ENCODE measurements at regions not wholly inside any gene's neighbourhood (a gene's known extent, or its start where the extent isn't known, plus 50 kb on each side); places are given as distances from the start of the nearest gene placed in this dataset.

DNA sequence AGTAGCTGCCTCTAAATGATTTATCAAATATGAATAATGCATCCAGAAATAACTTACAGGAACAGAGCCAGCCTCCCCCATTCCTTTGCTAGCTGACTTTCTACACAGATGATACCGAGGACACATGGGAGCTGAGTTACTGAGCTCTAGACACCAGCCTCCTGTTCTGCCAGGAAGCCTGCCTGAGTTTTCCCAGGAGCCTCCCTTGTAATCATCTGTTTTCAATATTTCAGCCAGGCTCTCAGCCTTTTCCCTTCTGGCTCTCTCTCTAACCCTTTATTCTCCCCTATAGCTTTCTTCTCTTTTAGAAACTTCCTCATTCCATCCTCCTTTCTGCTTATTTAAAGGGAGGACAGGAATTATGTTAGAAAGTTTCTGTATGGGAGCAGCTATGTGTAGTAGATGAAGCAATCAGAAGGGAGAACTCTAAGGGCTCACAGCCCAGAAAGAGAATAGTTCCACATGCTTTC is 911.6 kb downstream of the TDRD15 start:
- ChIA-PET CTCF (no interaction called here), POLR2A (no interaction called here)
- H3K27ac ChIP-seq (ENCODE audit: low read length): no peak overlapping the region
- H3K27me3 ChIP-seq (ENCODE audit: control insufficient read depth, insufficient read depth, low read length): no peaks in the 10 kb centered on the region
- no TSS peak for BruUV-seq (replicated peaks)
- H3K4me1 ChIP-seq (ENCODE audit: control insufficient read depth, insufficient read depth, low read length): no peaks in the 10 kb centered on the region
- DNase-seq (ENCODE audit: low read depth, low spot score): no peak
- ATAC-seq: no peak
- in situ Hi-C loops (cut with HindIII; ENCODE audit: low pct_unique_long_range_greater_than_20kb, low sequenced_read_pairs): no loop called here
- intact Hi-C loops (cut with micrococcal nuclease; ENCODE audit: unreplicated experiment): no loop called here
- no peak overlapping the region for H3K4me3 ChIP-seq (ENCODE audit: low read depth in 2 of 2, low read length in 2 of 2)
- H3K9me3 ChIP-seq (ENCODE audit: control insufficient read depth, insufficient read depth, low read depth, low read length): no peaks in the 10 kb centered on the region
- H3K36me3 ChIP-seq (ENCODE audit: control insufficient read depth, insufficient read depth, low read length): no peaks in the 10 kb centered on the region
- TF ChIP-seq SIN3A (IDR thresholded peaks at IDR 0.05; ENCODE audit: borderline replicate concordance, insufficient read depth, low read depth, low read length): no peak
- TF ChIP-seq CTCF (IDR thresholded peaks at IDR 0.05): no peak
- TF ChIP-seq TCF7L2 (IDR thresholded peaks at IDR 0.05; ENCODE audit: low read depth, low read length): no peak
- no peak for TF ChIP-seq REST (IDR thresholded peaks at IDR 0.05; ENCODE audit: insufficient read depth in 1 of 2, low read depth in 2 of 2, low read length in 1 of 2)
- TF ChIP-seq POLR2AphosphoS5 (IDR thresholded peaks at IDR 0.05; ENCODE audit: low read depth, low read length): no peak

DNA sequence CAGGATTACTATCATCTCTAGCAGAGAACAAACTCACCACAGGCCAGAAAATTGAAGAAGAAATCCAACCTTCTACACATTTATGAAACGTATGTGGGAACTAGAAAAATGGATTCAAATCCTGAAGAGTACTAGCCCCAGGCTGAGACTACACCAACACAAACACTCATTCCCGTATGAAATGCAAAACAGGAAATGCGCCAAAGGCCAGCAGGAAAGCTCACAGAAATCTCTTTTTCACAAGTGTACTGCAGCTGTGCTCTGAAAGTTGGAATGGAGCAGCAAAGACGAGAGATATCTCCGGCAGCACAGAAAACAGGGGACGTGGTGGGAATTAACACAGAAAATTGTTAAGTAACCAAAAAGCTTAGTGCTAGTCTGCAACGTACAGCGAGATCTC is 913.5 kb downstream of the TDRD15 start:
- no peaks in the 10 kb centered on the region for H3K27me3 ChIP-seq (ENCODE audit: control insufficient read depth, insufficient read depth, low read length)
- ATAC-seq: no peak
- no peaks in the 10 kb centered on the region for H3K4me1 ChIP-seq (ENCODE audit: control insufficient read depth, insufficient read depth, low read length)
- ChIA-PET CTCF (no interaction called here), POLR2A (no interaction called here)
- no peak for DNase-seq (ENCODE audit: low read depth, low spot score)
- intact Hi-C loops (cut with micrococcal nuclease; ENCODE audit: unreplicated experiment): no loop called here
- BruUV-seq (replicated peaks): no TSS peak
- H3K27ac ChIP-seq (ENCODE audit: low read length): no peak overlapping the region
- H3K9me3 ChIP-seq (ENCODE audit: control insufficient read depth, insufficient read depth, low read depth, low read length): no peaks in the 10 kb centered on the region
- H3K4me3 ChIP-seq (ENCODE audit: low read depth in 2 of 2, low read length in 2 of 2): no peak overlapping the region
- in situ Hi-C loops (cut with HindIII; ENCODE audit: low pct_unique_long_range_greater_than_20kb, low sequenced_read_pairs): no loop called here
- H3K36me3 ChIP-seq (ENCODE audit: control insufficient read depth, insufficient read depth, low read length): no peaks in the 10 kb centered on the region
- TF ChIP-seq TCF7L2 (IDR thresholded peaks at IDR 0.05; ENCODE audit: low read depth, low read length): no peak
- no peak for TF ChIP-seq POLR2AphosphoS5 (IDR thresholded peaks at IDR 0.05; ENCODE audit: low read depth, low read length)
- TF ChIP-seq SIN3A (IDR thresholded peaks at IDR 0.05; ENCODE audit: borderline replicate concordance, insufficient read depth, low read depth, low read length): no peak
- TF ChIP-seq CTCF (IDR thresholded peaks at IDR 0.05): no peak
- TF ChIP-seq REST (IDR thresholded peaks at IDR 0.05; ENCODE audit: insufficient read depth in 1 of 2, low read depth in 2 of 2, low read length in 1 of 2): no peak

All from Panc1 (cell line).